ENCODE measurements at regions not wholly inside any gene's neighbourhood (a gene's known extent, or its start where the extent isn't known, plus 50 kb on each side); places are given as distances from the start of the nearest gene placed in this dataset.

DNA sequence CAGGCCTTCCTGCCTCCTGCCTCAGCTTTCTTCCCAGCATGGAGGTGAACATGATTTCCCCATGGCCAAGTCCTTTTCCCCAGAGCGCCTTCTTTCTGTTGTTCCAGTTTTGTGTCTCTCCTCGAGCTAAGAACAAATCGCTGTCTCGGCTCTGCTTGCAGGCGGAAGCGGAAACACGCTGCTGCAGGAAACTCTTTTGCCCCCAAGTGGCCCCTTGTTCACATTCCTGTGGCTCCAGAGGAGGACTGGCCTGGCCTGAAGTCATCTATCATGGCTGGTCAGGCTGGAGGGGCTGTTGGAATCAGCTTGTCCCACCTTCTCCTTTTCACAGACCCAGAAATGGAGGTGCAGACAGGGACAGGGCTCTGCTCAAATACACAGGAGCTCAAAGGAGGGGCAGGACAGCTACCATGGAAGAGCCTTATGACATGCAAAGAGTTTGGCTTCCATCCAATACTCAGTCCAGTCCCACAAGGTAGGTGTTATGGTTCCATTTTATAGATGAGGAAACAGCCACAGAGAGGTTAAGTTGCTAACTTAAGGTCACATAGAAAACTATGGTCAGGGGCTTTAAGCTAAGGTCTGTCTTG is 182.2 kb upstream of the SYT13 start:
- POLR2A ChIA-PET = no interaction called here
- no peak for TF ChIP-seq TCF7L2 (IDR thresholded peaks at IDR 0.05; ENCODE audit: low read depth, low read length)
- CTCF ChIA-PET = no interaction called here
- no peaks in the 10 kb centered on the region for H3K27me3 ChIP-seq (ENCODE audit: control insufficient read depth, insufficient read depth, low read length)
- no peaks in the 10 kb centered on the region for H3K4me1 ChIP-seq (ENCODE audit: control insufficient read depth, insufficient read depth, low read length)
- no peak overlapping the region for H3K4me3 ChIP-seq (ENCODE audit: low read depth in 2 of 2, low read length in 2 of 2)
- DNase-seq (ENCODE audit: low read depth, low spot score) (no peak), ATAC-seq (no peak)
- no TSS peak for BruUV-seq (replicated peaks)
- no peak overlapping the region for H3K27ac ChIP-seq (ENCODE audit: low read length)
- in situ Hi-C loops (cut with HindIII; ENCODE audit: low pct_unique_long_range_greater_than_20kb, low sequenced_read_pairs) (no loop called here), intact Hi-C loops (cut with micrococcal nuclease; ENCODE audit: unreplicated experiment) (no loop called here)
- no peaks in the 10 kb centered on the region for H3K9me3 ChIP-seq (ENCODE audit: control insufficient read depth, insufficient read depth, low read depth, low read length)
- H3K36me3 ChIP-seq (ENCODE audit: control insufficient read depth, insufficient read depth, low read length) = no peaks in the 10 kb centered on the region

- H3K36me3 ChIP-seq (ENCODE audit: control insufficient read depth, insufficient read depth, low read length) = no peaks in the 10 kb centered on the region
- no peak for DNase-seq (ENCODE audit: low read depth, low spot score)
- no peaks in the 10 kb centered on the region; the same call in 1 of the 2 replicates for H3K27me3 ChIP-seq (ENCODE audit: control insufficient read depth, insufficient read depth, low read length)
- no TSS peak for BruUV-seq (replicated peaks)
- H3K27ac ChIP-seq (ENCODE audit: low read length) = no peak overlapping the region
- H3K4me1 ChIP-seq (ENCODE audit: control insufficient read depth, insufficient read depth, low read length) = no peaks in the 10 kb centered on the region
- H3K4me3 ChIP-seq (ENCODE audit: low read depth in 2 of 2, low read length in 2 of 2) = no peak overlapping the region
- intact Hi-C loops (cut with micrococcal nuclease; ENCODE audit: unreplicated experiment) (no loop called here), in situ Hi-C loops (cut with HindIII; ENCODE audit: low pct_unique_long_range_greater_than_20kb, low sequenced_read_pairs) (no loop called here)
- ChIA-PET POLR2A (no interaction called here), CTCF (no interaction called here)
- H3K9me3 ChIP-seq (ENCODE audit: control insufficient read depth, insufficient read depth, low read depth, low read length) = no peaks in the 10 kb centered on the region
- no peak for ATAC-seq
- TF ChIP-seq POLR2AphosphoS5 (IDR thresholded peaks at IDR 0.05; ENCODE audit: low read depth, low read length) (no peak), CTCF (IDR thresholded peaks at IDR 0.05) (no peak), SIN3A (IDR thresholded peaks at IDR 0.05; ENCODE audit: borderline replicate concordance, insufficient read depth, low read depth, low read length) (no peak), REST (IDR thresholded peaks at IDR 0.05; ENCODE audit: insufficient read depth in 1 of 2, low read depth in 2 of 2, low read length in 1 of 2) (no peak), TCF7L2 (IDR thresholded peaks at IDR 0.05; ENCODE audit: low read depth, low read length) (no peak)
Measured at GRCh38 chr11:45463541-45463940, 177.4 kb upstream of the SYT13 start.

DNA sequence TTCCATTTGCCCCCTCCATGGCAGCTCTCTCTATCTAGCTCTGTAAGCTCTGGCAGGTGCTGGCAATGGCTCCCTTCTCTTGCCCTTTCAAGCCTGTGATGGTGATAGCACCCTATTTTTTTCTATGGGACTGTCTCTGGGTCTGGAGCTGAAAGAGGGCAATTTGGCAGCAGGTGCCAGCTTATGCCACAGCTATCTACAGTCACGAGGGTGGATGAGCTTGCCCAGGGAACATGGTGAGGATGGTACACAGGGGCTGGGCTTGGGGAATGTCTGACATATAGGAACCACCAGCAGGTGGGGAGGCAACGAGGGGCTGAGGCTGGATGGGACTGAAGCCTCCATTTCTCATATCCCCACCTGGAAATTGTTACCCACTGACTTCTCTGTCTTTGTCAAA is 175.4 kb upstream of the SYT13 start:
- Histone ChIP-seq H3K27me3 (ENCODE audit: control insufficient read depth, insufficient read depth, low read length) (no peaks in the 10 kb centered on the region; the same call in 1 of the 2 replicates), H3K4me3 (ENCODE audit: low read depth in 2 of 2, low read length in 2 of 2) (no peak overlapping the region), H3K9me3 (ENCODE audit: control insufficient read depth, insufficient read depth, low read depth, low read length) (no peaks in the 10 kb centered on the region), H3K36me3 (ENCODE audit: control insufficient read depth, insufficient read depth, low read length) (no peaks in the 10 kb centered on the region), H3K27ac (ENCODE audit: low read length) (no peak overlapping the region), H3K4me1 (ENCODE audit: control insufficient read depth, insufficient read depth, low read length) (no peaks in the 10 kb centered on the region)
- ChIA-PET CTCF (no interaction called here), POLR2A (no interaction called here)
- BruUV-seq (replicated peaks) = no TSS peak
- intact Hi-C loops (cut with micrococcal nuclease; ENCODE audit: unreplicated experiment) (no loop called here), in situ Hi-C loops (cut with HindIII; ENCODE audit: low pct_unique_long_range_greater_than_20kb, low sequenced_read_pairs) (no loop called here)
- no peak for ATAC-seq
- TF ChIP-seq REST (IDR thresholded peaks at IDR 0.05; ENCODE audit: insufficient read depth in 1 of 2, low read depth in 2 of 2, low read length in 1 of 2) (no peak), TCF7L2 (IDR thresholded peaks at IDR 0.05; ENCODE audit: low read depth, low read length) (no peak), CTCF (IDR thresholded peaks at IDR 0.05) (no peak), SIN3A (IDR thresholded peaks at IDR 0.05; ENCODE audit: borderline replicate concordance, insufficient read depth, low read depth, low read length) (no peak), POLR2AphosphoS5 (IDR thresholded peaks at IDR 0.05; ENCODE audit: low read depth, low read length) (no peak)
- no peak for DNase-seq (ENCODE audit: low read depth, low spot score)

All from Panc1 (cell line).